Omental fat pad (tissue), 3 donors: ENCODE measurements at regions not wholly inside any gene's neighbourhood (a gene's known extent, or its start where the extent isn't known, plus 50 kb on each side); places are given as distances from the start of the nearest gene placed in this dataset.
A peak's percentile ranks its signal among the peaks of the same experiment; 100 is the strongest.

ENCODE experiments used
- ATAC-seq: fragments of 150-250 bp; one replicate; pipeline ENCODE4 v1.9.1; 2016; ENCODE audit warnings: mild to moderate bottlenecking, moderate library complexity; ENCODE audit not compliant: low FRiP score
- DNase-seq: peaks from one replicate; pipeline ENCODE4 v3.0.0-alpha.2; 2019; ENCODE audit warnings: low spot score
- CTCF ChIP-seq, 3 donors: fragments of 450-650 bp; IDR thresholded peaks; one replicate each; pipeline ENCODE4 v1.5.1; 2016 to 2017; ENCODE audit warnings: antibody characterized with exemption in 3 of 3, mild to moderate bottlenecking in 3 of 3, moderate library complexity in 2 of 3

GRCh38 chr2:5937321-5937720 lies 245.1 kb downstream of the SOX11 start:
- ATAC-seq, result no peak
- no peak for TF ChIP-seq CTCF (IDR thresholded peaks at IDR 0.05)
- DNase-seq, result no peak

GRCh38 chr2:5937851-5938565 lies 245.8 kb downstream of the SOX11 start:
- DNase-seq, result no peak
- TF ChIP-seq CTCF (IDR thresholded peaks at IDR 0.05), result no peak
- peak; percentile 37 for ATAC-seq

- no peak for TF ChIP-seq CTCF (IDR thresholded peaks at IDR 0.05)
- peak; percentile 45 for ATAC-seq
- DNase-seq, result no peak
Observed at GRCh38 chr2:5938566-5938896, 246.3 kb downstream of the SOX11 start.

- no peak for DNase-seq
- TF ChIP-seq CTCF (IDR thresholded peaks at IDR 0.05), result no peak
- no peak for ATAC-seq
Observed at GRCh38 chr2:5939553-5939952, 247.4 kb downstream of the SOX11 start.

GRCh38 chr2:5940596-5941535 lies 248.7 kb downstream of the SOX11 start:
- TF ChIP-seq CTCF (IDR thresholded peaks at IDR 0.05), result no peak
- ATAC-seq (no peak), DNase-seq (no peak)

- TF ChIP-seq CTCF (IDR thresholded peaks at IDR 0.05), result no peak
- ATAC-seq, result no peak
- DNase-seq, result no peak
Observed at GRCh38 chr2:5942204-5942603, 250.0 kb downstream of the SOX11 start.
